NCI-H1092 treated with DMSO at 0.1 percent for 48 hours (cell line): ENCODE measurements at regions not wholly inside any gene's neighbourhood (a gene's known extent, or its start where the extent isn't known, plus 50 kb on each side); places are given as distances from the start of the nearest gene placed in this dataset.
"Not testable (repeated sequence)": the region's sequence is repeated elsewhere in the genome, so short reads cannot be mapped to it uniquely, and the experiment has no call there.

Experiments used
- DNase-seq: peaks from one replicate; lab custom pipeline; 2025; lab: John Stamatoyannopoulos, UW

DNA sequence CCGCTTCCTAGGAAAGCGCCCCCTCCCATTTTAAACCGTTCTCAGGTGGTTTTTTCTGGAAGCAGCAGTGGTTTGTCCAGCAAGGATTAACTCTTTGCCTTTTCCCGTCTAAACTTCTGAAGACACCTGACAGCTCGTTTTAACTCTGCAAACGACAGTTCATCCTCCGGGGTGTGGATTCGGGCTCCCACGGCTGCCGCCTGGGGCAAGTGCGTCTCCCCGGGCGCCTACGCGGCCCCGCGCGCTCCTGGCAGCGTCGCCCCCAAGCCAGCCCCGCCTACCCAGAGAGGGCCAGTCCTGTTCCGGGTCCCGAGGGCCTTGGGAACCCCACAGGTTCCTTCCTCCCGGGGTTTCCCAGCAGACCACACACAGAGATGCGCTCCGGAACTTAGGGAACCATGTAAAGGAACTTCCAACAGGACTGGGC, 54.4 kb downstream of the PRR18 start:
- DNase-seq: no peak

DNA sequence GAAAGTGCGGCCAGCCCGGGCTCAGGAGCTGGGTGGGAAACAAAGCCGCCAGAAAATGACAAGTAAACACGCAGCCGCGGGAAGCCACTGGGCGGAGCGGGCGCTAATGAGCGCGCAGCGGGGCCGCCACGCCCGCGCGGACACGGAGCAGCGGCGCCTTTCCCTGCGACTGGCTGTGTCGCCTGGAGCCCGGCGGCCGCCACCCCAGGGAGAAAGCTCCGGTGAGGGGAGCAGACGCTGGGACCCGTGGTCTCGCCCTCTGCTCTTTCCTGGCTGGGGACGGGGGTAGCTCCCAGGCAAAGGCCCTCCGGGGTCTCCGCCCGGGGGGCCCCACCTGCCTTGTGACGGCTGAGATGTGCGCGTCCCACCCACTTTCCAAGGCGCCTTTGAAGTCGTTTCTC, 54.9 kb downstream of the PRR18 start:
- DNase-seq: peak; percentile 34

DNA sequence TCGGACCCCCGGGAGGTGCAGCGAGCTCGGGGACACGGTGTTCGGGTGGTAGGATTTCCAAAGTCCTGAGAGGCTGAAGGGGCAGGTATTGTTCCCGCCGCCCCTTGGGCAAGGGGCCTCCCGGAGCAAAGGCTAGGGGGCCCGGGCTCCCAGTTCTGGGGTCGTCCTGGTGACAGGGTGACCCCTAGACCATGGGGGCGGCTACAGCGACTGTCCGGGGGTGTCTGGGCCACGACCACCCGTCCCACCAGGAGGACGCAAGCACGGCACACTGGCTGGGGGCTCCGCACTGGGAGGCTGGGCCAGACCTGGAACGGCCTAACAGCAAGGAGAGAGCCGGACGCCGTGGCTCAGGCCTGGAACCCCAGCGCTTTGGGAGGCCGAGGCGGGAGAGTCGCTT, 55.6 kb downstream of the PRR18 start:
- no peak for DNase-seq

DNA sequence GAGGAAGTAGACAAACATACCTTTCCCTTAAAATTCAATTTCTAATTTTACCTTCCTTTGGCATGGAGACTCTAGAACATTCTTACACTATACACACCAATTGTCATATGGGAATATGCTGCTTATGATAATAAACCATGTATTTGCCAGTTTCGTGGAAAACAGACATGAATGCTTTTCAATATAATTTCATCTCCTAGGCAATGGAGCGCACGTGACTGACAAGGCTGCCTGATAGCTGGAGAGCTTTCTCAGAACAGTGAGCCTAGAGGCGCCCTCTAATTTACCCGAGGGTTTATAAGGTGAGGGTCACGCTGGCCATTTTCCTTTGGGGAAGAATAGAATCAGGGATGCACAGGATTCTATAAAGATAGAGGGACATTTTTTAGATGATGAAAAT, 56.5 kb downstream of the PRR18 start:
- no peak for DNase-seq

DNA sequence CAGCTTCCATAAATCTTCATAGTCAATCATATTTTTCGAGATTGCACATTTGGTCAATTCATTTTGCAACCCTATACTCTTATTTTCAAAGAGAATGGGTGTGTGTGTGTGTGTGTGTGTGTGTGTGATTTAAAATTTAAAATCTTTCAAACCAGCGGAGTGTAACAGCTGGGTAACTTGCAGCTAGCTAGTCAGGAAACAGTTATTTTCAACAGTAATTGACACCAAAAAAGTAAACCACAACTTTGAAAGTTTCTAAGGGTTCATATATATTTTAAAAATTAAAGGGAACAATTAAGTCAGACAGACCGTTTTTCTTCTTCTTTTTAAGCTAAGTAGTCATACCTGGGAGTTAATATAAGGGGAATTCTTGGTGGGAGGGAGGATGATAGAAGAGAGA, 57.0 kb downstream of the PRR18 start:
- DNase-seq: no peak

DNA sequence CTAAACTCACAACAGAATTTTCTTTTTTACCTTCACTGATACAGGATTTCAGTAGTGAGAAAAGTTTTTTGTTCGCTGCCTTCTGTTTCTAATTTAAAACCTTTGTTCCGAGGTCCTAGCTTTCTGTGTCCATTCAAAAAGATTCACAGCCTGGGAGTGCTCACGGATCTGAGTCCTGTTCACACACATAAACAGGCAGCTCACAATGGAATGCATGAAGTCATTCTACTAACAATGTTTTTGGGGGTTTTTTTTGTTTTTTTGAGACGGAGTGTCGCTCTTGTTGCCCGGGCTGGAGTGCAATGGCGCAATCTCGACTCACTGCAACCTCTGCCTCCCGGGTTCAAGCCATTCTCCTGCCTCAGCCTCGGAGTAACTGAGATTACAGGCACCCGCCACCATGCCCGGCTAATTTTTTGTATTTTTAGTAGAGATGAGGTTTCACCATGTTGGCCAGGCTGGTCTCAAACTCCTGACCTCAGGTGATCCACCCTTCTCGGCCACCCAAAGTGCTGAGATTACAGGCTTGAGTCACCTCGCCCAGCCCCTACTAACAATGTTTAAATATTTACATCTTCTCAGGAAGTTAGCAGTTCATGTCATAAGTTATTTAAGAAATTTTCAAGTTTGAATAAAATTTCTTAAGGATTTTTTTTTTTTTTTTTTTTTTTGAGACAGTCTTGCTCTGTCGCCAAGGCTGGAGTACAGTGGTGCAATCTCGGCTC, 59.0 kb downstream of the PRR18 start:
- not testable (repeated sequence) for DNase-seq

DNA sequence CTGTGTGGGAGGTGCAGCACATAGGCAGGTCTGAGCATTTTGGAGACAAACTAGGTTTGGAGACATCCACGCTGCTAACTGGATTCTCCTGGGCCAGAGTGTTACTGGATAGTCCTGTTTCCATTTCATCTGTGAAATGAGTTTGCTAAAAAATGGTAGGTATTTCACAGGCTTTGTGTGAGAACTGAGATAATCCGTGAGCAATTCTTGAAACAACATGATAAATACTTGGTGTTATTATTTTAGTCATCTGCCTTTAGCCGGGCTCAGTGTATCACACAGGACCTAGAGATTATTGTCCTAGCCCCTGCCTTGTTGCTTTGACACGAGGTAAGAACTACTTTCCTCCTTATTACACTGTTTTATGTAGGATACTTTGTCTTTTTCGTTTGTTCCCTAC, 63.0 kb downstream of the PRR18 start:
- DNase-seq: no peak

DNA sequence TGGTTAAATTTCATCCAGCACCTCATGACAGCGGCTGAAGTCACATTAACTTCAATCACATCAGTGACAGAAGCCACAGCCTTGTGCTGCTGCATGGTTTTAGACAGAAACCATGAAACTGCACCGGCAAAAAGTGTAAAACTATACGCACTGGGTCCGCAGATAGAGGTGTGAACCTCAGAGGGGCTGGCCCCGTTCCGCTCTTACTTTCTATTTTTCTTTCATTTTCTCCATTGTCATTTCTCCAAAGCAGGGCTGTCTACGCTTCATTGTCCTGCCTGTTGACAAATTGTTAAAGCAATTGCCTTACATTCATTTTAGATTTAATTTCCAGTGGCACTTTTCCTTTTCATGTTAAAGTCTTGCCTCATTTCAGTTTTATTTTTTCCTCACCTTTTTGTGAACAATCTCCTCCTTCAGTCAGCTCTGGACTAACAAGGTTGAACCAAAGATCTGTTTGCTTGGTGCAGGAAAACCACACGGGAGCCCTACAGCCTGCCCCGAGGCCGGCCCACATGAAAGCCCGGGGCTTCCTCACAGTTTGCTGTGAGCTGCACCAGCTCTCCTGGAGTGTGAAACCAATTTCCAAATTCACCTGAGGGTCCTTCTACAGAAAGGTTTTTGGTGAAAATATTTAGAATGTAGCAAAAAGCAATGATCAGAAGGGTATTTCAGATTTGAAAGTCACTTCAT, 63.7 kb downstream of the PRR18 start:
- no peak for DNase-seq

DNA sequence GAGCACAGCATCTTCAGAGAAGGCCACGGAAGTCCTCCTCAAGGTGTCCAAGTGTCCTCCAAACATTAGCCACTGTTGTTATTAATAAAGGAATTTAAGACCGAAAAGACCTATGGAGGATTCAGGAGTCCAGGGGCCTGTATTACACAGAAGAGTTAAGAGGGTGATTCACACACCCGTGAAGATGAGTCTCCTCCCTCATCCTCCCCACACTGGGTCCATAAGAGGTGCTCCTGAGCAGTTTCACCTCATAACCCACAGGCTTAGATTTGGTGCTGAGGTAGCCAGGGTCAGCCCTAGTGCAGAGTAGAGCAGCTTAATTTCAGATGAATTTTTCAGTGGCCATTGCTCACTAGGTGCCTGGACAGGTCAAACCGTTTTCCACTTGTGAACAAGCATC, 65.3 kb downstream of the PRR18 start:
- no peak for DNase-seq

DNA sequence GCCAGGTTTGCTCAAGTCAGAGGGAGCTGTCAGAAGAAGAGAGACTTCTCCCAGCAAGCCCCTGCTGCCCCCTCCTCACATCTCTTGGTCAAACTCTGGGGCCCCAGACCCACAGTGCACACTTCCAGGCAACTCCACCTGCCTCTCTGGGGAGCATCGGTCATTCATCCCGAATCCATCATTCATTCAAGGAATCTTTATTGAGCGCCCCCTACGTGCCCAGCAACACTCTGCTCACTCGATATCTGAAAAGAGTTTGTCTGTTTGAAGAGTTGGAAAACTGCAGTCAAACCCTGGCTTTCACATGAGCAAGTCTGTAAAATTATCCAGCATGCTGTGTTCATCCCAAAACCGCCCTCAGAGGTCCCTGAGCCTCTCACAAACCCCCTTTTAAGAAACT, 66.2 kb downstream of the PRR18 start:
- no peak for DNase-seq

DNA sequence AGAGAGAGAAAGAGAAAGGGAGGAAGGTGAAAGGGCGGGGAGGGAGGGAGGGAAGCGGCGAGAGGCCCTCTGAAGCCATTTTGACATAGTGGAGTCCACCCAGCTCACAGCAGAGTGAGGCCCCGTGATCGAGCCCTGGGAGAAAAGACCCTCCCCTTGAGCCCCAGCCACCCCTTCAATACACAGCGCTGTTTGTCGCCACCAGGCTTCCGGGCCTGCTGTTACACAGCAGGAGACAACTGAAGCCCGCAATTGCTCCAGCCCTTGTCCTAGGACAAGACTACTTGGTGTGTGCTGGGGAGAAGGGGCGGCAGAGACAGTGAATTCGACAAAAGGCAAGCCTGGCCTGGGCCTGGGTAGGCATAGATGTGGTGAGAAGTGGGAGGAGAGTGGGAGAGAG, 67.3 kb downstream of the PRR18 start:
- no peak for DNase-seq

DNA sequence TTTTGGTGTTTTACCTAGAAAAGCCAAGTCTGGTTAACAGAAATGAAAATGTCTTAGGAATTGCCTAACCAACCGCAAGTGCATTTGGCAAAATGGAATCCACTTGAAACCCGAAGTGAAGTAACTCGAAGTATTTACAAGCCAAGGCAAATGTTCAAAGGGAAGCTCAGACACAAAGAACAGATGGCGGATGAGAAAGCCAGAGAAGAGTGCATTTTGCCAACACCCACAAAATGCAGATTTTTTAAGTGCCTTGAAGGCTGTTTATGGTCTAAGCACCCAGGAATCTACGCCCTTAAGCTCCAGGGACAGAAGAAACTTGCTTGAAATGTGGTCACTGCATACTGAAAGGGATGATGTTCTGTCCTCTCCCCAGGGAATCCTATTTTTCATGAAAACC, 70.0 kb upstream of the TBXT start:
- no peak for DNase-seq

DNA sequence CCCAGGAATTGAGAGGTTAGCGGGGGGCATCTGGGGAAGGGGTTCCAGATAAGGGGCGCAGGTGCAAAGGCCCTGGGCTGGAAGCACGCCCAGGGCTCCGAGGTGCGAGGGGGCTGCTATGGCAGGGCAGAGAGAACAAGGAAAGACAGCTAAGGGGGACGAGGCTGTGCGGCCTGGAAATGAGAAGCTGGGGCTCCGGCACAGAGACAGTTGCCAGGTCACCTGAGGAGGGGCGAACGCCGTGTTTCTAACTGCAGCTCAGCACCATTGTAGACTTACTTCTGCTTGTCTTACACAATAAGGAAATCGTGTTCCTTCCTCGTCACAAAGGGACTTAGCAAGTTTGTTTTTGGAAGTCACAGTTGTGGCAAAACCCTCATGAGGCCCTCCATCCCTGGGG, 68.9 kb upstream of the TBXT start:
- no peak for DNase-seq

DNA sequence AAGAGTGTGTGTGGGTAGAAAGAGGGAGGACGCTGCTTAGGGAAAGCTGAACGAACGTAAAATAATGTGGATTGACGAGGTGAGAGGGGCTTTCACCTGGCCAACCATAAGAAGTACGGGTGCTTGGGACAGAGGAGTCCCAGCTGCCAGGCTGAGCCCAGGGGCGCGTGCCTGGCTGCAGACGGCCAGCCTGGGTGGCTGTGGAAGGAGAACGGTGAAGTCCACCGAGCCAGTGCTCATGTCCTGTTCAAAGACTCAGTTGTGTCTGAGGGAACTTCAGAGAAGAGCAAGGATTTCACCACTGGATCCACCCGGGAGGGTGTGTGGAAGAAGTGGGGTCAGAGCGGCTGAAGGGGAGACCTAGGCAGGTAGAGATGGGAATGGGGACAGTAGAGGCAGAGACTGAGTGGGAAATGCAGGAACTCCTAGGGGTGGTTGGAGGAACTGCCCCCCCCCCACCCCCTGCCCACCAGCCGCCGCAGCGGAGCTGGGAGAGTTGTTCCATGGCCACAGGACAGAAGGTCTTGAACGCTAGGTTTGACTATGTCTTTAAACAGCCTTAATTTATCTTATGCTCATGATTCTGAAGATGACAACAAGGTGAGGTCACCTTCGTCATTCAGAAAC, 68.1 kb upstream of the TBXT start:
- no peak for DNase-seq

DNA sequence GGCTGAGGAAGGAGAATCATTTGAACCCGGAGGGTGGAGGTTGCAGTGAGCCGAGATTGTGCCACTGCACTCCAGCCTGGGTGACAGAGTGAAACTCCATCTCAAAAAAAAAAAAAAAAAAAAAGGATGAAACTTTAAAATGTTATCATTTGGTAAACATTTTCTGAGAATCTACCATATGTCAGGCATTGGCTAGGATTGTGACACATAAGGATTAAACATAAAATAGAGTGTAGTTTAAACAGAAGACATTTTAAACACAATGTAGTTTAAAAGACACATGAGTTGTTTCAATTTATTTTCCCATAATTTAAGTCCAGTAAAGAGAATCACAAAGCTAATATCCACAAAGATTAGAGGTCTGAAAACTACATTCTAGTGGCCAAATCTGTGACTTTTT, 63.5 kb upstream of the TBXT start:
- DNase-seq: not testable (repeated sequence)

DNA sequence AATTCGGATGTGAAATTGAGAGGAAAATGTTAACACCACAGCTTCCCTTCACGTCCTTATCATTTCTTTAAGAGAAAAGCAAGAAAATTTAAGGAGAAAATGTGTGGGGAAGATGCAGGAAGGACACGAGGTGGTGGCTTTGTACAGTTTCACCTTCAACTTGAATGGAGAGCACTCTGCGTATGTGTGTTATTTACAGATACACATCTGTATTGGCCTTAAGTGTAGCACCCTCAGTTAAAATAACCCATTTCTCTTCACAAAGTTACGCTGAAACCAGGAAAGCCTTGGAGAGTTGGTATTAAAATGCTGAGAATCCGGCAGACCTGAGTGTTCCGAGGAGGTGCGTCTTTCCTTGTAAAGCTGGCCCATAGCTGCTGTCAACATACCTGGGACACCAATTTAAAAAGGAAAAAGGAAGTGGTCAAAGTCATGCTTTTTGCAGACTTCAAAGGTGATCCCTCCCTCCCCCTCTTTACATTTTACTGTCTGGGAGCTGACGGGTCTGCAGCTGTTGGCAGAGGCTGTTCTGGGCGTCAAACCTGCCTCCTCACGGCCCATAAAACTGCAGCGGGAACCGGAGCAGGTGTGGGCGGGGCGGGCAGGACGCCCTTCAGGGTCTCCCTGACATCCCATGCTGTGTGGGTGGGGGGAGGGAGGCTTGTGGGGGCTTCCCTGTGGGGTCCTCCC, 61.3 kb upstream of the TBXT start:
- DNase-seq: no peak

DNA sequence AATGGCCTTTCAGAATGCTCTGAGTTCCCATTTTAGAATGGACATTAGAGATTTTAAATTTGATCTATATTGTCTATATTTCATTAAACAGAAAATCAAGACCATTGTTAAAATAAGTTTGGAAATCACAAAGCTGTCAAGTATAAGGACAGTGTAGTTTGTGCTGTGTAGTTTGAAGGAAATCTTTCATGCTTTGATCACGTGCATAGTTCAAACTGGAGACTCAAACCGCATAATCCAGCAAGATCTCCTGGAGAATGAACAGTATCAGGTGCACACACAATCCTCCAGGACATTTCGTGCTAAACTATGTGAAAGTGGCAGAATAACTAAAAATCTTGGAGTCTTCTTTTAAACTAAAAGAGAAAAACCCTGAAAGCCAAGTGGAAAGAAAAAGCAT, 60.8 kb upstream of the TBXT start:
- no peak for DNase-seq

DNA sequence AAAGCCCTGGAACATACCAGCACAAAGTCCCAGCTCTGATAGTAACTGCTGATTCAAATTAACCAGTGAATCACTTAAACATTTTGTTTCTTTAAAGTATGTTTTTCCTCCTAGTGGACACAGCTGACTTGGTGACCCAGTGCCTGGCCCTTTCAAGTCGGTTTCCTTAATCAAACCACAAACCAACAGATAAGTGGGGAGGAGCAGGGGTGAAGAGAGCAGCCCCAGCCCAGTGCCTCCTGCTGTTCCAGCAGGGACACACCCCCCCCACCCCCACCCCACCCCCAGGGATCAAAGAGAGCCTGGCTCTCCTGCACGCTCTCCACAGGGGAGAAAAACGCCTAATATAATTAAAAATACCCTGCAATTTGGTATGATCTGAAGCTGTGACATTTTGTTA, 55.4 kb upstream of the TBXT start:
- no peak for DNase-seq

DNA sequence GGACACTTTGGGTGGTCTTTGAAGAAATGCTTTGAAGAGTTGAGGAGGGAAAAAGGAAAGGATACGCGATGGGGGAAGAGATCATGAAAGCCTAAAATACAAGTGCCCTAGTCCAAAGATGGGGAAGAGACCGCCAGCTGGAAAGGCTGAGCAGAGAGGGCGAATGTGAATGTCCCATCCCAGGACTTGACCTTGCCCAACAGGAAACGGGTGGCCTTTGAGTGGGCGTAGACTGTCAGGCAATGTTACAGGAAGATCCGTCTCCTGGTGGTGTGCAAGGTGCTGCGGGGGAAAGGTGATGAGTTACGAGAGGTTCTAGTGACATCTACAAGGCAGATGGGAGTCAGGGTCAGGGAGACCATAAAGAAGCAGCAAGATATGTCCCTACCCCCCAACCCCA, 55.0 kb upstream of the TBXT start:
- DNase-seq: no peak

DNA sequence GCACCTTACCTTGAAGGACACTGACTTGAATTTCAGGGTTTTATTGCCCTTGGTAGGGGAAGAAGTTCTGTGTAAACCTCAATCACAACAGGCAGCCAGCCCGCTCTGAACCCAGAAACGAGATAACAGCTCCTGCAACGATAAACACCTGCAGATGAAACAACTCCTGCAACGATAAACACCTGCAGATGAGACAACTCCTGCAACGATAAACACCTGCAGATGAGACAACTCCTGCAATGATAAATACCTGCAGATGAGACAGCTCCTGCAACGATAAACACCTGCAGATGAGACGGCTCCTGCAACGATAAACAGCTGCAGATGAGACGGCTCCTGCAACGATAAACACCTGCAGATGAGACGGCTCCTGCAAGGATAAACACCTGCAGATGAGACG, 54.0 kb upstream of the TBXT start:
- no peak for DNase-seq

DNA sequence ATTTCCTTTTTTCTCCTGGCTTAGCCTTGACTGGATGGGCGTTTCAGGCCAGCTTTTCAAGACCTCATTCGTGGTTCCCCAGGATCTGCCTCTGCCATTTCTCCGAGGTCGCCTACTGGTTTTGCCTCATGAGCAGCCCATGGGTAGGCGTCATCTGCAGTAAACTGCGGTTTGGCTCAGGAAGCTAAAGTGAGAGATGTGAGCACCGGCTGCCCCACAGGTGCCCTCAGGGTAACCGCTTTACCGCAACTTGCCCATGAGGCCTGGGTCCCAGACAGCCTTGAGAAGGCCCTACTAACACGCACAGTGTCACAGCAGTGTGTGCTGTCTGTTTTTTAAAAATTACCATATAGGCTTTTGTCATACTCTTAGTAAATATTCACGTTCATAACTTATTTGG, 53.4 kb upstream of the TBXT start:
- no peak for DNase-seq
